HG02763 (cell line): ENCODE measurements at regions not wholly inside any gene's neighbourhood (a gene's known extent, or its start where the extent isn't known, plus 50 kb on each side); places are given as distances from the start of the nearest gene placed in this dataset.
"Not testable (repeated sequence)": the region's sequence is repeated elsewhere in the genome, so short reads cannot be mapped to it uniquely, and the experiment has no call there.

ENCODE experiments used
- ATAC-seq: cut with Tn5 transposase; IDR thresholded peaks from one replicate; pipeline ENCODE4 v1.9.1; 2021; ENCODE audit warnings: mild to moderate bottlenecking, moderate library complexity; ENCODE audit not compliant: unreplicated experiment

DNA sequence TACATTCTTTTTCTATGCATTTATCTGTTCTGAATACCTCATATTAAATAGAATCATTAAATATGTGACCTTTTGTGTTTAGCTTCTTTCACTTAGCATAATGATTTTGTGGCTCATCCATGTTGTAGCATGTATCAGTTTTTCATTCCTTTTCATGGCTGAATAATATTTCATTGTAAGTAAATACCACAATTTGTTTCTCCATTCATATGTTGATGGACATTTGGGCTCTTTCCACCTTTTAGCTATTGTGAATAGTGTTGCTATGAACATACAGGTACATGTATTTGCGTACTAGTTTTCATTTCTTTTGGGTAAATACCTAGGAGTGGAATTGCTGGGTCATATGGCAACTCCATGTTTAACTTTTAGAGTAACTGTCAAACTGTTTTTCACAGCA is 85.1 kb downstream of the GNL3L start:
- no peak for ATAC-seq

GRCh38 chrX:54633641-54634040 is 103.6 kb downstream of the GNL3L start:
- ATAC-seq = no peak

- ATAC-seq = no peak
These were observed 109.0 kb downstream of the GNL3L start for GRCh38 chrX:54639018-54639345.

- peak; percentile 95 for ATAC-seq
These were observed 109.5 kb downstream of the GNL3L start for GRCh38 chrX:54639346-54640102.

GRCh38 chrX:54640103-54640690 is 110.2 kb downstream of the GNL3L start:
- ATAC-seq = no peak

- ATAC-seq = no peak
These were observed 110.7 kb downstream of the GNL3L start for GRCh38 chrX:54640736-54641135.

GRCh38 chrX:54641530-54641929 is 111.5 kb downstream of the GNL3L start:
- no peak for ATAC-seq

DNA sequence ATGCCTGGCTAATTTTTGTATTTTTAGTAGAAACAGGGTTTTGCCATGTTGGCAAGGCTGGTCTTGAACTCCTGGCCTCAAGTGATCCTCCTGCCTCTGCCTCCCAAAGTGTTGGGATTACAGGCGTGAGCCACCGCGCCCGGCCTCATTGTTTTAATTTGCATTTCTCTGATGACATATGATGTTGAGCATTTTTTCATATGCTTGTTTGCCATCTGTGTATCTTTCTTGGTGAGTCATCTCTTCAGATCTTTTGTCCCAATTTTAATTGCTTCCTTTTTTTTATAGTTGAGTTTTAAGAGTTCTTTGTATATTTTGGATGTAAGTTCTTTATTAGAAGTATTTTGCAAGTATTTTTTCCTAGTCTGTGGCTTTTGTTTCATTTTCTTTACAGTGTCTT is 117.6 kb downstream of the GNL3L start:
- not testable (repeated sequence) for ATAC-seq

DNA sequence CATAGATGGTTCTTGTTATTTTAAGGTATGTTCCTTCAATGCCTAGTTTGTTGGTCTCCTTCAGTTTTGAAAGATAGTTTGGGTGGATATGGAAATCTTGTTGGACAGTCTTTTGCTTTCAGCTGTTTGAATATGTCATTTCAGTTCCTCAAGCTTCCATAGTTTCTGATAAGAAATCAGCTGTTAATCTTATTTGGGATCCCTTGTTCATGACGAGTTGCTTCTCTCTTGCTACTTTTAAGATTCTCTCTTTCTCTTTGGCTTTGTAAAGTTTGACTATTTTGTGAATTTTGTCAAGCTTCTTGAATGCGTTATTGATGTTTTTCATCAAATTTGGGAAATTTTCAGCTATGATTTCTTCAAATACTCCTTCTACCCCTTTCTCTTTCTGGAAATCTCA is 129.5 kb downstream of the GNL3L start:
- no peak for ATAC-seq

DNA sequence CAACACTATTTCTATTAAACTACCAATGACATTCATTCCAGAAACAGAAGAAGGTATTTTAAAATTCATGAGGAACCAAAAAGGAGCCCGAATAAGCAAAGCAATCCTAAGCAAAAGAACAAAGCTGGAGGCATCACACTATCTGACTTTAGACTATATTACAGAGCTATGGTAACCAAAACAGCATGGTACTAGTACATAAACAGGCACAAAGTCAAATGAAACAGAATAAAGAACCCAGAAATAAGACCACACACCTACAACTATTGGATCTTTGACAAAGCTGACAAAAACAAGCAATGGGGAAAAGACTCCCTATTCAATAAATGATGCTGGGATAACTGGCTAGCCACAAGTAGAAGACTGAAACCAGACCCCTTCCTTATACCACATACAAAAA is 122.3 kb downstream of the ITIH6 start:
- no peak for ATAC-seq

GRCh38 chrX:54695231-54695630 is 102.8 kb downstream of the ITIH6 start:
- ATAC-seq = no peak

DNA sequence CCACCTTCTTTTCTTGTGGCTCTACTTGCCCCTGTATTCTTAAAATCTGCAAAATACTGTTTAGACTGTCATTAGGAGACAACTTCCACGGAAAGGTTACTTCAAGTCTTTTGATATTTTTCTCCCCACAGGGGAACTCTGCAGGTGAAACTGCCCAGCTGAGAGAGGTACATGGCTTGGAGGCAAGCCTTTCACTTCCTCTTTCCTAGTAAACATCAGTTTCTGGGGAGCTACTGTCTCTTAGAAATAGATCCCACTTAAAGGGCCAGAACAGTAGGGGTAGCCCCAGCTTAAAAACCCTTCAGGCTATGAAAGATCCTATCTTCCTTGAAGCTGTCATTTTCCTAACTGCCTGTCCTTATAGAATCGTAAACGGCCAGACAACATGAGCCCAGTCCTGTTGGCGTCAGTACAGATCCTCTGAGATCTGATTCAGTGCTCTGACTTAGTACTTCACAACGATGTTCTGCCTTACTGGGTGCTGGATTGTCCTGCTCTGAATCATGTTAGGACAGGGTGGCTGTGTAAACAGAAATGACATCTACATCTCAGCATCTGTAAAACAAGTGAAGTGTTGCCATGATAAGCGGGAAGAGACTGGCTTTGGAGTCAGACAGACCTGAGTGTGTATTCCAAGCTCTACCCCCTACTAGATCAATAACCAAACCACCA is 102.1 kb downstream of the ITIH6 start:
- ATAC-seq = peak; percentile 97
